ENCODE measurements at regions not wholly inside any gene's neighbourhood (a gene's known extent, or its start where the extent isn't known, plus 50 kb on each side); places are given as distances from the start of the nearest gene placed in this dataset.

DNA sequence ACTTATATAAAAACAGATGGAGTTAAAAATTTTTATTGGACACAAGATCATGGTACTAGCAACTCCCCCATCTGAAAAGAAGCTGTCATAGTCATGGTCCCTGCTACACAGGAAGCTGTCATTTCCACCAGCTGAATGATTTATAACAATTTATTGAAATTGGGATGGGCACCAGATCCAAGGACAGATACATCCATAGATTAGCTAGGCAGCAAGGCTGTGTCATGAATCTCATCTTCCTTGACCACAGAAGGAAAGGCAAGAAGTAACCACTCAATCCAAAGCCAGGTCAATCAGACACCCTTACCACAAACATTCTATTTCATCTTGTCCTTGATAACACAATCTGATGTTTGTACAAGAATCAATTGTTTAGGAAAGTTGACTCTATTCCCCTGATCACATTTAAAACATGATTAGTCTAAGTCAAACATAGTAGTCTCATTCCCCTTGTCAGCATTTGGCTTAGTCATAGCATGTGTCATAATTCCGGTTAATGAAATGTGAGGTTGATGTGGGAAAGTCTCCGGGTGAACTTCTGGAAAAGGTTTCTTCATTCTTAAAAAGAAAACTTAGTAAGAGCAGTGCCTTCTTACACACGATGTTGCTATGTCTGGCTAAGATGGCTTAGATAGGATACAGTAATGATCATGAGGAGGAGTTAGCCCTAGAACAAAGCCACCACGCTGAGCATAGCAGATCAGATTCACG lies 462.6 kb upstream of the PAPPA start:
- TF ChIP-seq, protein P1, sequence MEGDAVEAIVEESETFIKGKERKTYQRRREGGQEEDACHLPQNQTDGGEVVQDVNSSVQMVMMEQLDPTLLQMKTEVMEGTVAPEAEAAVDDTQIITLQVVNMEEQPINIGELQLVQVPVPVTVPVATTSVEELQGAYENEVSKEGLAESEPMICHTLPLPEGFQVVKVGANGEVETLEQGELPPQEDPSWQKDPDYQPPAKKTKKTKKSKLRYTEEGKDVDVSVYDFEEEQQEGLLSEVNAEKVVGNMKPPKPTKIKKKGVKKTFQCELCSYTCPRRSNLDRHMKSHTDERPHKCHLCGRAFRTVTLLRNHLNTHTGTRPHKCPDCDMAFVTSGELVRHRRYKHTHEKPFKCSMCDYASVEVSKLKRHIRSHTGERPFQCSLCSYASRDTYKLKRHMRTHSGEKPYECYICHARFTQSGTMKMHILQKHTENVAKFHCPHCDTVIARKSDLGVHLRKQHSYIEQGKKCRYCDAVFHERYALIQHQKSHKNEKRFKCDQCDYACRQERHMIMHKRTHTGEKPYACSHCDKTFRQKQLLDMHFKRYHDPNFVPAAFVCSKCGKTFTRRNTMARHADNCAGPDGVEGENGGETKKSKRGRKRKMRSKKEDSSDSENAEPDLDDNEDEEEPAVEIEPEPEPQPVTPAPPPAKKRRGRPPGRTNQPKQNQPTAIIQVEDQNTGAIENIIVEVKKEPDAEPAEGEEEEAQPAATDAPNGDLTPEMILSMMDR (IDR thresholded peaks at IDR 0.05): no peak
- no peak for TF ChIP-seq POLR2A (IDR thresholded peaks at IDR 0.05)
